Fibroblast of upper back skin (primary cell): ENCODE measurements at regions not wholly inside any gene's neighbourhood (a gene's known extent, or its start where the extent isn't known, plus 50 kb on each side); places are given as distances from the start of the nearest gene placed in this dataset.
"Not testable (repeated sequence)": the region's sequence is repeated elsewhere in the genome, so short reads cannot be mapped to it uniquely, and the experiment has no call there.

Source experiments
- DNase-seq: peaks from one replicate; pipeline ENCODE4 v3.0.0-alpha.2; 2013

- no peak for DNase-seq
These were observed 77.2 kb upstream of the HPCAL1 start for GRCh38 chr2:10225291-10226037.

GRCh38 chr2:10226038-10226724 lies 76.5 kb upstream of the HPCAL1 start:
- no peak for DNase-seq

- DNase-seq = no peak
These were observed 73.9 kb upstream of the HPCAL1 start for GRCh38 chr2:10228611-10229365.

- DNase-seq = no peak
These were observed 73.1 kb upstream of the HPCAL1 start for GRCh38 chr2:10229462-10230099.

GRCh38 chr2:10230499-10230898 lies 72.2 kb upstream of the HPCAL1 start:
- DNase-seq = no peak

- not testable (repeated sequence) for DNase-seq
These were observed 71.8 kb upstream of the HPCAL1 start for GRCh38 chr2:10230921-10231320.

GRCh38 chr2:10231551-10232085 lies 71.1 kb upstream of the HPCAL1 start:
- DNase-seq = no peak

GRCh38 chr2:10232096-10232815 lies 70.4 kb upstream of the HPCAL1 start:
- DNase-seq = no peak

GRCh38 chr2:10233131-10234012 lies 69.3 kb upstream of the HPCAL1 start:
- no peak for DNase-seq

GRCh38 chr2:10234013-10234306 lies 68.7 kb upstream of the HPCAL1 start:
- DNase-seq = no peak

GRCh38 chr2:10234409-10235094 lies 68.2 kb upstream of the HPCAL1 start:
- DNase-seq = peak; percentile 5

- peak; percentile 35 for DNase-seq
These were observed 67.4 kb upstream of the HPCAL1 start for GRCh38 chr2:10235099-10235908.

GRCh38 chr2:10235909-10236550 lies 66.7 kb upstream of the HPCAL1 start:
- DNase-seq = no peak

GRCh38 chr2:10236571-10237391 lies 65.9 kb upstream of the HPCAL1 start:
- DNase-seq = no peak

- no peak for DNase-seq
These were observed 65.0 kb upstream of the HPCAL1 start for GRCh38 chr2:10237392-10238321.

GRCh38 chr2:10238396-10238795 lies 64.3 kb upstream of the HPCAL1 start:
- no peak for DNase-seq

GRCh38 chr2:10238991-10239485 lies 63.7 kb upstream of the HPCAL1 start:
- no peak for DNase-seq
